PC-3 (cell line): ENCODE measurements at regions not wholly inside any gene's neighbourhood (a gene's known extent, or its start where the extent isn't known, plus 50 kb on each side); places are given as distances from the start of the nearest gene placed in this dataset.

Experiments
- ATAC-seq: fragments of 200-7000 bp; cut with Tn5 transposase; 2 replicates; pipeline ENCODE4 v1.9.1; 2020; ENCODE audit warnings: mild to moderate bottlenecking, moderate library complexity
- BruUV-seq: library from RNA; stranded (reverse); fragments of 400-500 nt; replicated peaks from 2 replicates; lab custom pipeline; 2021; lab: Mats Ljungman, UMichigan
- CTCF ChIA-PET: fragments of 300-600 bp; sonication (Branson Sonifier 250); formaldehyde crosslinking; loops from one replicate; lab custom pipeline; 2022; ENCODE audit warnings: antibody characterized with exemption; lab: Charles Lee
- POLR2A ChIA-PET: fragments of 300-600 bp; sonication (Branson Sonifier 250); formaldehyde crosslinking; loops from one replicate; lab custom pipeline; 2022; ENCODE audit warnings: antibody characterized with exemption; ENCODE audit not compliant: unreplicated experiment; lab: Charles Lee
- DNase-seq: peaks from one replicate; pipeline ENCODE4 v3.0.0-alpha.2; 2015
- H2AFZ ChIP-seq: fragments of 300-600 bp; sonication (generic); 2 replicates; pipeline ENCODE4 v1.6.0; 2016; ENCODE audit warnings: antibody characterized with exemption, low read length
- H3F3A ChIP-seq: fragments of 300-600 bp; sonication (generic); one replicate; pipeline ENCODE4 v1.6.0; 2017; ENCODE audit warnings: antibody characterized with exemption, low read length, control low read depth, mild to moderate bottlenecking; ENCODE audit not compliant: unreplicated experiment
- H3K27ac ChIP-seq: fragments of 300-600 bp; sonication (generic); 2 replicates; pipeline ENCODE4 v1.5.1; 2016; ENCODE audit warnings: mild to moderate bottlenecking, low read length
- H3K27me3 ChIP-seq: fragments of 300-600 bp; sonication (generic); 2 replicates; pipeline ENCODE4 v1.6.1; 2016; ENCODE audit warnings: low read length, mixed read lengths
- H3K36me3 ChIP-seq: fragments of 300-600 bp; sonication (generic); 2 replicates; pipeline ENCODE4 v1.6.1; 2016; ENCODE audit warnings: low read depth, mixed run types, low read length, mixed read lengths
- H3K4me1 ChIP-seq: fragments of 300-600 bp; sonication (generic); 2 replicates; pipeline ENCODE4 v1.5.1; 2016; ENCODE audit warnings: low read length; ENCODE audit not compliant: insufficient read depth
- H3K4me2 ChIP-seq: fragments of 300-600 bp; sonication (generic); 2 replicates; pipeline ENCODE4 v1.6.0; 2016; ENCODE audit warnings: low read length
- H3K4me3 ChIP-seq: fragments of 300-600 bp; sonication (generic); 2 replicates; pipeline ENCODE4 v1.5.1; 2016; ENCODE audit warnings: mild to moderate bottlenecking, low read length, mixed read lengths
- H3K79me2 ChIP-seq: fragments of 300-600 bp; sonication (generic); 2 replicates; pipeline ENCODE4 v1.6.1; 2017; ENCODE audit warnings: low read length, mixed read lengths
- H3K9ac ChIP-seq: fragments of 300-600 bp; sonication (generic); 2 replicates; pipeline ENCODE4 v1.6.0; 2016; ENCODE audit warnings: mild to moderate bottlenecking, low read length
- H3K9me2 ChIP-seq: fragments of 300-600 bp; sonication (generic); replicated peaks from 2 replicates; pipeline ENCODE4 v1.6.1; 2016; ENCODE audit warnings: mixed run types, low read length, mixed read lengths
- H3K9me3 ChIP-seq: fragments of 300-600 bp; sonication (generic); 2 replicates; pipeline ENCODE4 v1.6.1; 2016; ENCODE audit warnings: low read length, mixed read lengths
- H4K20me1 ChIP-seq: fragments of 300-600 bp; sonication (generic); 2 replicates; pipeline ENCODE4 v1.6.1; 2016; ENCODE audit warnings: low read length, mixed read lengths
- EZH2 ChIP-seq: fragments of 300-600 bp; sonication (generic); IDR thresholded peaks from one replicate; pipeline ENCODE4 v1.6.1; 2017; ENCODE audit warnings: antibody characterized with exemption, mild to moderate bottlenecking, low read length; ENCODE audit not compliant: unreplicated experiment
- EZH2phosphoT487 ChIP-seq: fragments of 300-600 bp; sonication (generic); IDR thresholded peaks from 2 replicates; pipeline ENCODE4 v1.6.1; 2018; ENCODE audit warnings: mild to moderate bottlenecking, antibody characterized with exemption, low read length, borderline replicate concordance
- intact Hi-C: fragments of 100-400 bp; cut with micrococcal nuclease; formaldehyde crosslinking; loops from 2 replicates; pipeline ENCODE4 v1.9.0; 2023
- TF ChIP-seq, protein P1 (sequence below): fragments of 300-600 bp; sonication (generic); conservative IDR thresholded peaks from 2 replicates; pipeline ENCODE4 v1.5.1; 2017; ENCODE audit warnings: antibody characterized with exemption, low read depth, mild to moderate bottlenecking, low read length

DNA sequence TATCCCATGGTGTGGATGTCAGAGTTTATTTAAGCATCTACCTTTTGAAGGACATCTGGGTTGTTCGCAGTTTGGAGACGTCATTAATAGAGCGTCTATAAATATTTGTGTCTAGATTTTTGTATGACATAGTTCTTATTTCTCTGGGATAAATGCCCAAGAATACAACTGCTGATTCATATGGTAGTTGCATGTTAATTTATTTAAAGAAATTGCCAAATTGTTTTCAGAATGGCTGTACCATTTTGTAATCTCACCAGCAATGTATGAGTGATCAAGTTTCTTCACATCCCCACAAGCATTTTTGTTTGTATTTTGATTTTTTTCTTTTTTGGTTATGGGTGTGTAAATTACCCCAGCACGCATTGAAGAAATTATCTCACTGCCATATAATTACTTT is 656.9 kb downstream of the NTRK3 start:
- Histone ChIP-seq H3K79me2 (no peaks in the 10 kb centered on the region), H3K9me2 (no peaks in the 10 kb centered on the region), H2AFZ (no peak overlapping the region), H3K4me2 (no peak overlapping the region), H3K9ac (no peak overlapping the region), H3K9me3 (no peaks in the 10 kb centered on the region), H3K4me3 (no peak overlapping the region), H3K36me3 (no peaks in the 10 kb centered on the region), H3K27me3 (no peaks in the 10 kb centered on the region), H3K27ac (no peak overlapping the region), H3F3A (no peaks in the 10 kb centered on the region), H4K20me1 (no peaks in the 10 kb centered on the region), H3K4me1 (no peaks in the 10 kb centered on the region)
- POLR2A ChIA-PET, result no interaction called here
- ATAC-seq (no peak), DNase-seq (no peak)
- intact Hi-C loops, result no loop called here
- CTCF ChIA-PET, result no interaction called here
- no TSS peak for BruUV-seq
- TF ChIP-seq, protein P1, sequence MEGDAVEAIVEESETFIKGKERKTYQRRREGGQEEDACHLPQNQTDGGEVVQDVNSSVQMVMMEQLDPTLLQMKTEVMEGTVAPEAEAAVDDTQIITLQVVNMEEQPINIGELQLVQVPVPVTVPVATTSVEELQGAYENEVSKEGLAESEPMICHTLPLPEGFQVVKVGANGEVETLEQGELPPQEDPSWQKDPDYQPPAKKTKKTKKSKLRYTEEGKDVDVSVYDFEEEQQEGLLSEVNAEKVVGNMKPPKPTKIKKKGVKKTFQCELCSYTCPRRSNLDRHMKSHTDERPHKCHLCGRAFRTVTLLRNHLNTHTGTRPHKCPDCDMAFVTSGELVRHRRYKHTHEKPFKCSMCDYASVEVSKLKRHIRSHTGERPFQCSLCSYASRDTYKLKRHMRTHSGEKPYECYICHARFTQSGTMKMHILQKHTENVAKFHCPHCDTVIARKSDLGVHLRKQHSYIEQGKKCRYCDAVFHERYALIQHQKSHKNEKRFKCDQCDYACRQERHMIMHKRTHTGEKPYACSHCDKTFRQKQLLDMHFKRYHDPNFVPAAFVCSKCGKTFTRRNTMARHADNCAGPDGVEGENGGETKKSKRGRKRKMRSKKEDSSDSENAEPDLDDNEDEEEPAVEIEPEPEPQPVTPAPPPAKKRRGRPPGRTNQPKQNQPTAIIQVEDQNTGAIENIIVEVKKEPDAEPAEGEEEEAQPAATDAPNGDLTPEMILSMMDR, result no peak
- TF ChIP-seq EZH2phosphoT487 (no peak), EZH2 (no peak)

DNA sequence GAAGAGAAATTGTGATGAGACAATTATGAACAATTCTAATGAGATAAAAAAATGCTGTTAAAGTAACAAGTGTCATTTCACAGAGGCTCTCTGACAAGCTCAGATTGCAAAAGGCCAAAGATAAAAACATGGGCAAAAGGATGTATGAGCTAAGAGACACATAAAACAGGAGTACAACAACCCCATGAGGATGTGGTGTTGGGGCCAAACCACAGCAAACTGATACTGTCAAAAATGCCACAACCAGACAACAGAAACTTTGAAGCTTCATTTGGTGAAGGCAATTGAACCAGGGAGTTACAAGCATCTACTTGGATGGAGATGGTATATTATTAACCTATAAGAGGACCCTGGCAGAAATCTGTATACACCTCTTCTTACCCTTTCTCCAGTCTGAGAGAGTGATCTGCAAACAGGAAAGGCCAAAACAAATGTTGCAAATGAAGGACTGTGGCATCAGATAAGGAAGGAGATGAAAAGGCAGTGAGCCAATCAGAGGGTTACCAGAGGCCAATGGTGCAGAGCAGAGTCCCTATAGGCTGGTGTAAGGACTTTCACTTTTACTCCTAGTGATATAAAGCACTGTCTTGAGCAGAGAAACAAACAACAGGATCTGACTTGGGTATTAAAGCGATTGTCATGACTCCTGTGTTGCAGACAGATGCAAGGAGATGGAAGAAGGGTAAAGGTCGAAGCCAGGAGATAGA is 659.0 kb downstream of the NTRK3 start:
- H2AFZ ChIP-seq, result no peak overlapping the region
- BruUV-seq, result no TSS peak
- no peaks in the 10 kb centered on the region for H3K27me3 ChIP-seq
- no peak overlapping the region for H3K4me2 ChIP-seq
- H3K4me1 ChIP-seq, result no peaks in the 10 kb centered on the region
- no peaks in the 10 kb centered on the region for H3F3A ChIP-seq
- no peaks in the 10 kb centered on the region for H3K79me2 ChIP-seq
- H3K9me3 ChIP-seq, result no peaks in the 10 kb centered on the region
- no peaks in the 10 kb centered on the region for H3K9me2 ChIP-seq
- POLR2A ChIA-PET, result no interaction called here
- H3K27ac ChIP-seq, result no peak overlapping the region
- H3K36me3 ChIP-seq, result no peaks in the 10 kb centered on the region
- H3K9ac ChIP-seq, result no peak overlapping the region
- H3K4me3 ChIP-seq, result no peak overlapping the region
- TF ChIP-seq, protein P1, result no peak
- TF ChIP-seq EZH2phosphoT487 (no peak), EZH2 (no peak)
- CTCF ChIA-PET, result no interaction called here
- ATAC-seq, result no peak
- intact Hi-C loops, result no loop called here
- H4K20me1 ChIP-seq, result no peaks in the 10 kb centered on the region
- DNase-seq, result no peak

DNA sequence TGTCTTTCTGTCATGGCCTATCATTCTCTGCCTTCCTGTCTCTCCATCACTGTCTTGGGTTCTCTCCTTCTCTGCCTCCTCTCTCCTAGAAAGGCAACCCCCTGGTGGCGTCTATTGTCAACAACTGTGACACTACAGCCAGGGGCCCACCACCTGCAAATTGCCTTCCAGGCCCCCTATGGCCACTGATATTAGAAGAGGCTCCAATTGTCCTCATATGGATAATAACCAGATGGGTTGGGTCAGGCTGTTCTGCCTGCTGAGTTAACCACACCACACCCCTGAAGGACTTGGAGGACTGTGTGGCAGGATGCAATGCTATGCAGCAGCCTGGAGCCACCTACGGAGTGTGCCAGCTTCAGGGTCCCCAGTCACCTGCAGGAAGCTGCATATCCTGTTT is 665.0 kb downstream of the NTRK3 start:
- Histone ChIP-seq H3K27me3 (no peaks in the 10 kb centered on the region), H3F3A (no peaks in the 10 kb centered on the region), H2AFZ (no peak overlapping the region), H3K36me3 (no peaks in the 10 kb centered on the region), H3K9me2 (no peaks in the 10 kb centered on the region), H3K4me3 (no peak overlapping the region), H3K4me2 (no peak overlapping the region), H3K9ac (no peak overlapping the region), H3K27ac (no peak overlapping the region), H4K20me1 (no peaks in the 10 kb centered on the region), H3K79me2 (no peaks in the 10 kb centered on the region), H3K4me1 (no peaks in the 10 kb centered on the region), H3K9me3 (no peaks in the 10 kb centered on the region)
- ATAC-seq, result no peak
- intact Hi-C loops, result no loop called here
- CTCF ChIA-PET, result no interaction called here
- TF ChIP-seq EZH2phosphoT487 (no peak), EZH2 (no peak)
- TF ChIP-seq, protein P1, result no peak
- BruUV-seq, result no TSS peak
- DNase-seq, result no peak
- POLR2A ChIA-PET, result no interaction called here
